PC-3 (cell line): ENCODE measurements at regions not wholly inside any gene's neighbourhood (a gene's known extent, or its start where the extent isn't known, plus 50 kb on each side); places are given as distances from the start of the nearest gene placed in this dataset.

Experiments
- ATAC-seq: fragments of 200-7000 bp; cut with Tn5 transposase; 2 replicates; pipeline ENCODE4 v1.9.1; 2020; ENCODE audit warnings: mild to moderate bottlenecking, moderate library complexity
- BruUV-seq: library from RNA; stranded (reverse); fragments of 400-500 nt; replicated peaks from 2 replicates; lab custom pipeline; 2021; lab: Mats Ljungman, UMichigan
- CTCF ChIA-PET: fragments of 300-600 bp; sonication (Branson Sonifier 250); formaldehyde crosslinking; loops from one replicate; lab custom pipeline; 2022; ENCODE audit warnings: antibody characterized with exemption; lab: Charles Lee
- POLR2A ChIA-PET: fragments of 300-600 bp; sonication (Branson Sonifier 250); formaldehyde crosslinking; loops from one replicate; lab custom pipeline; 2022; ENCODE audit warnings: antibody characterized with exemption; ENCODE audit not compliant: unreplicated experiment; lab: Charles Lee
- DNase-seq: peaks from one replicate; pipeline ENCODE4 v3.0.0-alpha.2; 2015
- H2AFZ ChIP-seq: fragments of 300-600 bp; sonication (generic); 2 replicates; pipeline ENCODE4 v1.6.0; 2016; ENCODE audit warnings: antibody characterized with exemption, low read length
- H3F3A ChIP-seq: fragments of 300-600 bp; sonication (generic); one replicate; pipeline ENCODE4 v1.6.0; 2017; ENCODE audit warnings: antibody characterized with exemption, low read length, control low read depth, mild to moderate bottlenecking; ENCODE audit not compliant: unreplicated experiment
- H3K27ac ChIP-seq: fragments of 300-600 bp; sonication (generic); 2 replicates; pipeline ENCODE4 v1.5.1; 2016; ENCODE audit warnings: mild to moderate bottlenecking, low read length
- H3K27me3 ChIP-seq: fragments of 300-600 bp; sonication (generic); 2 replicates; pipeline ENCODE4 v1.6.1; 2016; ENCODE audit warnings: low read length, mixed read lengths
- H3K36me3 ChIP-seq: fragments of 300-600 bp; sonication (generic); 2 replicates; pipeline ENCODE4 v1.6.1; 2016; ENCODE audit warnings: low read depth, mixed run types, low read length, mixed read lengths
- H3K4me1 ChIP-seq: fragments of 300-600 bp; sonication (generic); 2 replicates; pipeline ENCODE4 v1.5.1; 2016; ENCODE audit warnings: low read length; ENCODE audit not compliant: insufficient read depth
- H3K4me2 ChIP-seq: fragments of 300-600 bp; sonication (generic); 2 replicates; pipeline ENCODE4 v1.6.0; 2016; ENCODE audit warnings: low read length
- H3K4me3 ChIP-seq: fragments of 300-600 bp; sonication (generic); 2 replicates; pipeline ENCODE4 v1.5.1; 2016; ENCODE audit warnings: mild to moderate bottlenecking, low read length, mixed read lengths
- H3K79me2 ChIP-seq: fragments of 300-600 bp; sonication (generic); 2 replicates; pipeline ENCODE4 v1.6.1; 2017; ENCODE audit warnings: low read length, mixed read lengths
- H3K9ac ChIP-seq: fragments of 300-600 bp; sonication (generic); 2 replicates; pipeline ENCODE4 v1.6.0; 2016; ENCODE audit warnings: mild to moderate bottlenecking, low read length
- H3K9me2 ChIP-seq: fragments of 300-600 bp; sonication (generic); replicated peaks from 2 replicates; pipeline ENCODE4 v1.6.1; 2016; ENCODE audit warnings: mixed run types, low read length, mixed read lengths
- H3K9me3 ChIP-seq: fragments of 300-600 bp; sonication (generic); 2 replicates; pipeline ENCODE4 v1.6.1; 2016; ENCODE audit warnings: low read length, mixed read lengths
- H4K20me1 ChIP-seq: fragments of 300-600 bp; sonication (generic); 2 replicates; pipeline ENCODE4 v1.6.1; 2016; ENCODE audit warnings: low read length, mixed read lengths
- CTCF ChIP-seq: fragments of 300-600 bp; sonication (generic); conservative IDR thresholded peaks from 2 replicates; pipeline ENCODE4 v1.5.1; 2017; ENCODE audit warnings: antibody characterized with exemption, low read depth, mild to moderate bottlenecking, low read length
- EZH2 ChIP-seq: fragments of 300-600 bp; sonication (generic); IDR thresholded peaks from one replicate; pipeline ENCODE4 v1.6.1; 2017; ENCODE audit warnings: antibody characterized with exemption, mild to moderate bottlenecking, low read length; ENCODE audit not compliant: unreplicated experiment
- EZH2phosphoT487 ChIP-seq: fragments of 300-600 bp; sonication (generic); IDR thresholded peaks from 2 replicates; pipeline ENCODE4 v1.6.1; 2018; ENCODE audit warnings: mild to moderate bottlenecking, antibody characterized with exemption, low read length, borderline replicate concordance
- intact Hi-C: fragments of 100-400 bp; cut with micrococcal nuclease; formaldehyde crosslinking; loops from 2 replicates; pipeline ENCODE4 v1.9.0; 2023

GRCh38 chr2:160996584-160996983 lies 163.6 kb upstream of the TANK start:
- Histone ChIP-seq H4K20me1 (no peaks in the 10 kb centered on the region), H3K27me3 (no peaks in the 10 kb centered on the region), H2AFZ (no peak overlapping the region), H3K4me3 (no peak overlapping the region), H3K9me2 (no peaks in the 10 kb centered on the region), H3K9me3 (no peaks in the 10 kb centered on the region), H3F3A (no peaks in the 10 kb centered on the region), H3K79me2 (no peaks in the 10 kb centered on the region), H3K27ac (no peak overlapping the region), H3K4me1 (peaks cover 7% of the 10 kb centered on the region), H3K36me3 (no peaks in the 10 kb centered on the region), H3K9ac (no peak overlapping the region), H3K4me2 (no peak overlapping the region)
- ChIA-PET POLR2A (no interaction called here), CTCF (interaction anchor here (0.7 kb wide), 1 partner anchor 8 kb away, joined by 3 read pairs; no protein-coding TSS in a partner anchor)
- ATAC-seq: no peak
- no peak for TF ChIP-seq EZH2
- no peak for TF ChIP-seq EZH2phosphoT487
- no peak for TF ChIP-seq CTCF
- no peak for DNase-seq
- no TSS peak for BruUV-seq
- intact Hi-C loops: no loop called here

GRCh38 chr2:161004379-161004778 lies 155.8 kb upstream of the TANK start:
- H3K9ac ChIP-seq: no peak overlapping the region
- H2AFZ ChIP-seq: 0 out of 2 replicates have a peak overlapping the region, but pooled peaks have one; percentile 33
- no peaks in the 10 kb centered on the region for H3K79me2 ChIP-seq
- no peaks in the 10 kb centered on the region for H3K27me3 ChIP-seq
- ATAC-seq (peak; percentile 46; the same call in 1 of the 2 replicates), DNase-seq (peak; percentile 50)
- no peak overlapping the region for H3K27ac ChIP-seq
- no TSS peak for BruUV-seq
- POLR2A ChIA-PET: no interaction called here
- no peaks in the 10 kb centered on the region for H3F3A ChIP-seq
- TF ChIP-seq EZH2phosphoT487 (no peak), CTCF (peak; percentile 85)
- no peaks in the 10 kb centered on the region for H3K9me2 ChIP-seq
- 0 out of 2 replicates have a peak, but pooled peaks cover 3% of the 10 kb centered on the region for H3K4me1 ChIP-seq
- no peaks in the 10 kb centered on the region for H3K9me3 ChIP-seq
- CTCF ChIA-PET: interaction anchor here (0.6 to 2.2 kb wide), 6 partner anchors 8 to 895 kb away, joined by 3 to 7 read pairs (median 4); no protein-coding TSS in a partner anchor
- no peak overlapping the region for H3K4me3 ChIP-seq
- no peaks in the 10 kb centered on the region for H4K20me1 ChIP-seq
- H3K4me2 ChIP-seq: 0 out of 2 replicates have a peak overlapping the region, but pooled peaks have one; percentile 7
- intact Hi-C loops: no loop called here
- H3K36me3 ChIP-seq: no peaks in the 10 kb centered on the region

GRCh38 chr2:161005170-161005569 lies 155.1 kb upstream of the TANK start:
- no peak for TF ChIP-seq EZH2phosphoT487
- no peak for TF ChIP-seq CTCF
- TF ChIP-seq EZH2: no peak
- no peak overlapping the region for H3K27ac ChIP-seq
- intact Hi-C loops: loop anchor here (5.0 kb wide), 1 partner anchor 57 kb away; no protein-coding TSS in a partner anchor
- no peak overlapping the region for H3K9ac ChIP-seq
- H3K79me2 ChIP-seq: no peaks in the 10 kb centered on the region
- ATAC-seq: peak; percentile 40
- H3F3A ChIP-seq: no peaks in the 10 kb centered on the region
- no peaks in the 10 kb centered on the region for H3K9me3 ChIP-seq
- peak; percentile 23 for DNase-seq
- CTCF ChIA-PET: interaction anchor here (1.2 to 2.2 kb wide), 2 partner anchors 25 to 59 kb away, joined by 3 to 7 read pairs; no protein-coding TSS in a partner anchor
- H4K20me1 ChIP-seq: no peaks in the 10 kb centered on the region
- no peak overlapping the region for H3K4me3 ChIP-seq
- H3K36me3 ChIP-seq: no peaks in the 10 kb centered on the region
- no peak overlapping the region for H3K4me2 ChIP-seq
- H3K4me1 ChIP-seq: 0 out of 2 replicates have a peak, but pooled peaks cover 3% of the 10 kb centered on the region
- POLR2A ChIA-PET: no interaction called here
- H3K27me3 ChIP-seq: no peaks in the 10 kb centered on the region
- no peak overlapping the region for H2AFZ ChIP-seq
- H3K9me2 ChIP-seq: no peaks in the 10 kb centered on the region
- BruUV-seq: no TSS peak
